Right lobe of liver (tissue), 6 donors: ENCODE measurements at regions not wholly inside any gene's neighbourhood (a gene's known extent, or its start where the extent isn't known, plus 50 kb on each side); places are given as distances from the start of the nearest gene placed in this dataset.

Experiments used
- ATAC-seq, 4 donors: fragments of 200-7000 bp; cut with Tn5 transposase; one replicate each; pipeline ENCODE4 v1.9.1; 2020; ENCODE audit warnings: mild to moderate bottlenecking in 4 of 4, moderate library complexity in 4 of 4
- DNase-seq, 3 donors: peaks; one replicate each; pipeline ENCODE4 v3.0.0-alpha.2; 2020
- H3K27ac ChIP-seq, 3 donors: fragments of 200-600 bp; one replicate each; pipeline ENCODE4 v1.8.0; 2022
- H3K27me3 ChIP-seq, 2 donors: fragments of 200-600 bp; one replicate each; pipeline ENCODE4 v1.8.0; 2022
- H3K36me3 ChIP-seq, 4 donors: fragments of 200-600 bp; sonication (generic) in 1 of 4; one replicate each; pipeline versions ENCODE4 v1.5.1 to v1.8.0; 2017 to 2022; ENCODE audit warnings: control low read depth in 1 of 4
- H3K4me1 ChIP-seq, 4 donors: fragments of 200-600 bp; sonication (generic) in 1 of 4; one replicate each; pipeline versions ENCODE4 v1.5.1 to v1.8.0; 2017 to 2022; ENCODE audit warnings: control low read depth in 1 of 4
- H3K4me3 ChIP-seq, 3 donors: fragments of 200-600 bp; one replicate each; pipeline ENCODE4 v1.8.0; 2022
- H3K9me3 ChIP-seq, 4 donors: fragments of 200-600 bp; sonication (generic) in 1 of 4; one replicate each; pipeline versions ENCODE4 v1.5.1 to v1.8.0; 2017 to 2022; ENCODE audit warnings: control low read depth in 1 of 4
- POLR2A ChIP-seq: fragments of 450-650 bp; IDR thresholded peaks from one replicate; pipeline ENCODE4 v1.6.1; 2017; ENCODE audit warnings: antibody characterized with exemption, mild to moderate bottlenecking
- WGBS: methylation state at CpG from one replicate; pipeline ENCODE4 v1.1.6; 2018; ENCODE audit warnings: low coverage, low lambda C conversion rate; ENCODE audit not compliant: insufficient coverage; ENCODE audit errors: missing lambda C conversion rate; 5-methylcytosine and 5-hydroxymethylcytosine counted together
- intact Hi-C, 2 donors: fragments of 100-400 bp; cut with DNase I; formaldehyde crosslinking; loops; one replicate each; pipeline versions ENCODE4 v1.11.2 to v1.14.1; 2022
- TF ChIP-seq, protein P1 (sequence below), 4 donors: fragments of 200-600 bp in 3 of 4; fragments of 450-650 bp in 1 of 4; IDR thresholded peaks; one replicate each; pipeline versions ENCODE4 v1.5.1 to v1.8.0; 2016 to 2022; ENCODE audit warnings: antibody characterized with exemption in 4 of 4, mild to moderate bottlenecking in 2 of 4
- donor health status: DM: no; HTN: yes; CAD: no.
- donor health status: DM: no; HTN: no; CAD: no.
- donor health status: DM: no; HTN: no; CAD: no.
- donor health status: DM: no; HTN: yes; CAD: no.
- donor health status: DM: no; HTN: yes; CAD: no.

DNA sequence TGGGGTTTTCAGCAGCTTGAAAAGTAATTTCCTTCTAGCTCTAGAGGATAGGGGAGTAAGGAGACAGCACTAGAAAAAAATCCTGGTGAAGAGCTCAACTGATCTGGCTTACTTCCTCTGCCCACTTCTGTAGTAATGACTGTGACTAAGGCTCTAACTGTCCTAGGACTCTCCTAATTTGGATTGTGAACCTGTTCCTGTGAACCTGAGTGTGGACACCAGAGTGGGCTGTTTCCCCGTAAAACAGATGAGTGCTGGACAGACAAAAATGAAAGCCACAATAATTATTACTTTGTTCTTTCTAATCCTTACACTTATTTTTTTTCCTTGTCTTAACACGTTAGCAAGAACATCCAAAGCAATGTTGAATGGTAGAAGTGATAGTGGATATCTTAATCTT, 154.1 kb downstream of the AASDHPPT start:
- H3K27ac ChIP-seq = no peak overlapping the region
- no peak for DNase-seq
- no peaks in the 10 kb centered on the region for H3K36me3 ChIP-seq
- ATAC-seq = no peak
- H3K27me3 ChIP-seq = no peaks in the 10 kb centered on the region
- no peak for TF ChIP-seq POLR2A
- TF ChIP-seq, protein P1, sequence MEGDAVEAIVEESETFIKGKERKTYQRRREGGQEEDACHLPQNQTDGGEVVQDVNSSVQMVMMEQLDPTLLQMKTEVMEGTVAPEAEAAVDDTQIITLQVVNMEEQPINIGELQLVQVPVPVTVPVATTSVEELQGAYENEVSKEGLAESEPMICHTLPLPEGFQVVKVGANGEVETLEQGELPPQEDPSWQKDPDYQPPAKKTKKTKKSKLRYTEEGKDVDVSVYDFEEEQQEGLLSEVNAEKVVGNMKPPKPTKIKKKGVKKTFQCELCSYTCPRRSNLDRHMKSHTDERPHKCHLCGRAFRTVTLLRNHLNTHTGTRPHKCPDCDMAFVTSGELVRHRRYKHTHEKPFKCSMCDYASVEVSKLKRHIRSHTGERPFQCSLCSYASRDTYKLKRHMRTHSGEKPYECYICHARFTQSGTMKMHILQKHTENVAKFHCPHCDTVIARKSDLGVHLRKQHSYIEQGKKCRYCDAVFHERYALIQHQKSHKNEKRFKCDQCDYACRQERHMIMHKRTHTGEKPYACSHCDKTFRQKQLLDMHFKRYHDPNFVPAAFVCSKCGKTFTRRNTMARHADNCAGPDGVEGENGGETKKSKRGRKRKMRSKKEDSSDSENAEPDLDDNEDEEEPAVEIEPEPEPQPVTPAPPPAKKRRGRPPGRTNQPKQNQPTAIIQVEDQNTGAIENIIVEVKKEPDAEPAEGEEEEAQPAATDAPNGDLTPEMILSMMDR (IDR thresholded peaks at IDR 0.05) = no peak
- intact Hi-C loops = no loop called here
- 41% methylated on average over 2 of the region's 2 CpGs for whole genome bisulfite sequencing
- no peak overlapping the region for H3K4me3 ChIP-seq
- no peaks in the 10 kb centered on the region for H3K9me3 ChIP-seq
- no peaks in the 10 kb centered on the region for H3K4me1 ChIP-seq

DNA sequence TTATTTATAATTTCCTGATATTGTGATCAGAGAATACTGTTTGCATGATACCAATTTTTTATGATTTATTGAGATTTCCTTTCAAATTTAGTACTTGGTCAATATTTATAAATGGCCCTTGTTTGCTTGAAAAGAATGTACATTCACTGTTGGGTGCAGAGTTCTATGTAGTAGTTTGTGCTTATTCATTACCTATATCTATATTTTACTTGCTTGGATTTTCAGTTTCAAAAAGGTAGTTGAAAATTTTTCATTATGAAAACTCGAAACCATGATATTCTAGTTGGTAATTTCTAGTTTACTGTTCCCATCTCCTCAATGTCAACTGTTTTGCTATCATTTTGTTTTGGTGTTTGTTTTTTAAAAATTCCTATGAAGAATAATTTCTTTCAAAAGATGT, 155.7 kb downstream of the AASDHPPT start:
- no peak overlapping the region for H3K4me3 ChIP-seq
- intact Hi-C loops = no loop called here
- TF ChIP-seq POLR2A = no peak
- TF ChIP-seq, protein P1 (IDR thresholded peaks at IDR 0.05) = no peak
- 94% methylated on average over 1 of the region's 1 CpG for WGBS
- ATAC-seq (no peak), DNase-seq (no peak)
- no peaks in the 10 kb centered on the region for H3K9me3 ChIP-seq
- no peaks in the 10 kb centered on the region for H3K27me3 ChIP-seq
- no peak overlapping the region for H3K27ac ChIP-seq
- no peaks in the 10 kb centered on the region for H3K36me3 ChIP-seq
- H3K4me1 ChIP-seq = no peaks in the 10 kb centered on the region

DNA sequence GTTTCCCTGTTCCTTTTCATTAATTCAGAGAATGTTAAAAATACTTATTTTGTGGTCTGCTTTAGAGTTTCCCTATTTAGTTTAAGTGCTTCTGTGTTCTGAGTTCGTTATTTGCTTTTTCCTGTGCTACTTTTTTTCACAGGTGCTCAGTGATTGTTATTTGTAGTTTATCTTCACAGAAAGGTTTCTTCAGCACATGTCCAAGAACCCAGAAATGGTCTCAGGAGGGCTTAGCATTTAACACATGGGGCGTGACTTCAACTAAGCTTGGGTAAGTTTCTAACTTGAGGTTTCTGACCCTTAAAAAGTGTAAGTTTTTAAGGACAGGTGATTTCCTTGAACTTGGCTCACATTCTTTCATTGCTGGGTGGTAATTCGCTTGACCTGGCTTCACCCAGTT, 157.3 kb downstream of the AASDHPPT start:
- 52% methylated on average over 3 of the region's 3 CpGs for WGBS
- no peaks in the 10 kb centered on the region for H3K4me1 ChIP-seq

DNA sequence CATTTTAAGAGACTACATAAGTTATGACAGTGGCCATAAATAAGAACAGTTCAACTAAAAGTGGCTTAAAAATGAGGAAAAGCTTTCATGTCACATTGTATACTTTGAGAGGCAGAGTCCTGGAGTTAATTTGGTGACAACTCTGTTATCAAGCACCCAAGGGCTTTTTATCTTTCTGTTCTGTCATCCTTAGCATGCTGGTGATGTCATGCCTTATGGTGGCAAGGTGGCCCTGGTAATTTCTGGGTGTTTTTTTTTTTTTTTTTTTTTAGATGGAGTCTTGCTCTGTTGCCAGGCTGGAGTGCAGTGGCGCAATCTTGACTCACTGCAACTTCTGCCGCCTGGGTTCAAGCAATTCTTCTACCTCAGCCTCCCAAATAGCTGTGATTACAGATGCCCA, 158.8 kb downstream of the AASDHPPT start:
- intact Hi-C loops = no loop called here
- 92% methylated on average over 2 of the region's 2 CpGs for WGBS
- Histone ChIP-seq H3K36me3 (no peaks in the 10 kb centered on the region), H3K9me3 (no peaks in the 10 kb centered on the region), H3K4me1 (no peaks in the 10 kb centered on the region), H3K4me3 (no peak overlapping the region), H3K27me3 (no peaks in the 10 kb centered on the region), H3K27ac (no peak overlapping the region)
- no peak for TF ChIP-seq POLR2A
- TF ChIP-seq, protein P1 (IDR thresholded peaks at IDR 0.05) = no peak
- DNase-seq (no peak), ATAC-seq (no peak)

More for the DNA sequence above, 157.3 kb downstream of the AASDHPPT start:
- intact Hi-C loops = no loop called here
- Histone ChIP-seq H3K36me3 (no peaks in the 10 kb centered on the region), H3K4me3 (no peak overlapping the region), H3K27me3 (no peaks in the 10 kb centered on the region), H3K27ac (no peak overlapping the region), H3K9me3 (no peaks in the 10 kb centered on the region)
- DNase-seq (no peak), ATAC-seq (no peak)
- TF ChIP-seq, protein P1 (IDR thresholded peaks at IDR 0.05) = no peak
- no peak for TF ChIP-seq POLR2A
